Ishikawa (cell line): ENCODE measurements at regions not wholly inside any gene's neighbourhood (a gene's known extent, or its start where the extent isn't known, plus 50 kb on each side); places are given as distances from the start of the nearest gene placed in this dataset.

Experiments
- CEBPB ChIP-seq: IDR thresholded peaks from 2 replicates; pipeline ENCODE4 v1.6.1; 2012
- CREB1 ChIP-seq: IDR thresholded peaks from 2 replicates; pipeline ENCODE4 v1.6.1; 2012; ENCODE audit warnings: low read depth
- EGR1 ChIP-seq: IDR thresholded peaks from 2 replicates; pipeline ENCODE4 v1.6.1; 2012
- EP300 ChIP-seq: IDR thresholded peaks from 2 replicates; pipeline ENCODE4 v1.6.1; 2012; ENCODE audit warnings: borderline replicate concordance
- FOXM1 ChIP-seq: IDR thresholded peaks from 2 replicates; pipeline ENCODE4 v1.6.1; 2012; ENCODE audit warnings: low read depth, borderline replicate concordance
- MAX ChIP-seq: IDR thresholded peaks from 2 replicates; pipeline ENCODE4 v1.6.1; 2012
- NFIC ChIP-seq: IDR thresholded peaks from 2 replicates; pipeline ENCODE4 v1.6.1; 2012
- RAD21 ChIP-seq: IDR thresholded peaks from 2 replicates; pipeline ENCODE4 v1.6.1; 2012; ENCODE audit warnings: low read depth
- REST ChIP-seq: IDR thresholded peaks from 2 replicates; pipeline ENCODE4 v1.6.1; 2012; ENCODE audit warnings: low read depth, mild to moderate bottlenecking
- TAF1 ChIP-seq: IDR thresholded peaks from 2 replicates; pipeline ENCODE4 v1.6.1; 2012; ENCODE audit warnings: low read depth, mild to moderate bottlenecking
- TCF12 ChIP-seq: IDR thresholded peaks from 2 replicates; pipeline ENCODE4 v1.6.1; 2012; ENCODE audit warnings: low read depth
- TEAD4 ChIP-seq: IDR thresholded peaks from 2 replicates; pipeline ENCODE4 v1.6.1; 2012
- USF1 ChIP-seq: IDR thresholded peaks from 2 replicates; pipeline ENCODE4 v1.6.1; 2012
- YY1 ChIP-seq: IDR thresholded peaks from 2 replicates; pipeline ENCODE4 v1.6.1; 2012; ENCODE audit warnings: low read depth
- ZBTB7A ChIP-seq: IDR thresholded peaks from 2 replicates; pipeline ENCODE4 v1.6.1; 2012; ENCODE audit warnings: low read depth

GRCh38 chr6:125406741-125407140 lies 105.0 kb upstream of the HDDC2 start:
- no peak for TF ChIP-seq MAX
- no peak for TF ChIP-seq FOXM1
- TF ChIP-seq USF1, result no peak
- TF ChIP-seq CEBPB, result no peak
- no peak for TF ChIP-seq CREB1
- TF ChIP-seq NFIC, result no peak
- no peak for TF ChIP-seq REST
- no peak for TF ChIP-seq TEAD4
- no peak for TF ChIP-seq RAD21
- no peak for TF ChIP-seq EGR1

GRCh38 chr6:125414507-125414906 lies 112.7 kb upstream of the HDDC2 start:
- TF ChIP-seq NFIC, result no peak
- no peak for TF ChIP-seq CREB1
- no peak for TF ChIP-seq TAF1
- no peak for TF ChIP-seq YY1
- TF ChIP-seq FOXM1, result no peak
- no peak for TF ChIP-seq TEAD4
- no peak for TF ChIP-seq EGR1
- TF ChIP-seq USF1, result no peak
- no peak for TF ChIP-seq ZBTB7A
- TF ChIP-seq MAX, result no peak
- no peak for TF ChIP-seq TCF12
- TF ChIP-seq REST, result no peak
- no peak for TF ChIP-seq RAD21
- TF ChIP-seq CEBPB, result no peak
- no peak for TF ChIP-seq EP300

GRCh38 chr6:125415913-125416312 lies 114.1 kb upstream of the HDDC2 start:
- TF ChIP-seq TAF1, result no peak
- TF ChIP-seq EP300, result no peak
- no peak for TF ChIP-seq REST
- no peak for TF ChIP-seq TEAD4
- TF ChIP-seq FOXM1, result no peak
- no peak for TF ChIP-seq MAX
- TF ChIP-seq NFIC, result no peak

GRCh38 chr6:125421836-125422235 lies 120.1 kb upstream of the HDDC2 start:
- TF ChIP-seq NFIC, result no peak
- no peak for TF ChIP-seq ZBTB7A
- TF ChIP-seq TAF1, result no peak
- TF ChIP-seq CREB1, result no peak
- TF ChIP-seq YY1, result no peak
- no peak for TF ChIP-seq EP300
- no peak for TF ChIP-seq REST
- no peak for TF ChIP-seq TEAD4
- no peak for TF ChIP-seq CEBPB
- TF ChIP-seq USF1, result no peak
- no peak for TF ChIP-seq TCF12
- no peak for TF ChIP-seq RAD21
- TF ChIP-seq EGR1, result no peak
- TF ChIP-seq FOXM1, result no peak
- no peak for TF ChIP-seq MAX
